Liver (tissue), 8 donors: ENCODE measurements at regions not wholly inside any gene's neighbourhood (a gene's known extent, or its start where the extent isn't known, plus 50 kb on each side); places are given as distances from the start of the nearest gene placed in this dataset.

Experiments
- DNase-seq: peaks from one replicate; pipeline ENCODE4 v3.0.0-alpha.2; 2017; ENCODE audit warnings: low spot score
- H3K27ac ChIP-seq, 2 donors: one replicate each; pipeline ENCODE4 v1.7.0; 2013; ENCODE audit warnings: inconsistent platforms in 2 of 2, low read length in 2 of 2, control low read depth in 1 of 2, low read depth in 1 of 2, mild to moderate bottlenecking in 1 of 2
- H3K27me3 ChIP-seq, 4 donors: one replicate each; pipeline versions ENCODE4 v1.6.1 to v1.7.0; 2013; ENCODE audit warnings: low read length in 3 of 4, inconsistent platforms in 1 of 4, mild to moderate bottlenecking in 1 of 4, moderate library complexity in 1 of 4; ENCODE audit not compliant: control insufficient read depth in 4 of 4, insufficient read depth in 4 of 4
- H3K36me3 ChIP-seq, 4 donors: one replicate each; pipeline versions ENCODE4 v1.6.1 to v1.7.0; 2013; ENCODE audit warnings: low read length in 3 of 4, mild to moderate bottlenecking in 3 of 4, low read depth in 1 of 4, moderate library complexity in 1 of 4; ENCODE audit not compliant: control insufficient read depth in 4 of 4, insufficient read depth in 3 of 4
- H3K4me1 ChIP-seq, 4 donors: one replicate each; pipeline versions ENCODE4 v1.6.1 to v1.7.0; 2013; ENCODE audit warnings: low read length in 3 of 4, mild to moderate bottlenecking in 3 of 4, moderate library complexity in 1 of 4; ENCODE audit not compliant: control insufficient read depth in 4 of 4, insufficient read depth in 4 of 4
- H3K4me3 ChIP-seq, 3 donors: one replicate each; pipeline versions ENCODE4 v1.6.1 to v1.7.0; 2013; ENCODE audit warnings: low read length in 3 of 3, control low read depth in 1 of 3, low read depth in 1 of 3, mild to moderate bottlenecking in 1 of 3
- H3K9ac ChIP-seq, 2 donors: one replicate each; pipeline ENCODE4 v1.7.0; 2013; ENCODE audit warnings: low read length in 2 of 2, mild to moderate bottlenecking in 2 of 2, moderate library complexity in 2 of 2, control low read depth in 1 of 2, low read depth in 1 of 2
- H3K9me3 ChIP-seq, 4 donors: one replicate each; pipeline versions ENCODE4 v1.6.1 to v1.7.0; 2013; ENCODE audit warnings: low read length in 3 of 4; ENCODE audit not compliant: control insufficient read depth in 4 of 4
- EGR1 ChIP-seq, 2 donors: IDR thresholded peaks; 2 replicates each; pipeline ENCODE4 v1.6.1; 2016 to 2018; ENCODE audit warnings: antibody characterized with exemption in 2 of 2, low read depth in 2 of 2
- FOXA1 ChIP-seq: IDR thresholded peaks from 2 replicates; pipeline ENCODE4 v1.6.1; 2016; ENCODE audit warnings: antibody characterized with exemption
- FOXA2 ChIP-seq: IDR thresholded peaks from 2 replicates; pipeline ENCODE4 v1.6.1; 2016; ENCODE audit warnings: antibody characterized with exemption
- GABPA ChIP-seq, 2 donors: IDR thresholded peaks in 1 of 2; conservative IDR thresholded peaks in 1 of 2; 2 replicates each; pipeline ENCODE4 v1.6.1; 2016; ENCODE audit warnings: antibody characterized with exemption in 2 of 2, mild to moderate bottlenecking in 1 of 2, moderate library complexity in 1 of 2
- HNF4A ChIP-seq, 2 donors: conservative IDR thresholded peaks; 2 replicates each; pipeline ENCODE4 v1.6.1; 2016; ENCODE audit warnings: antibody characterized with exemption in 2 of 2, mild to moderate bottlenecking in 2 of 2
- HNF4G ChIP-seq: IDR thresholded peaks from 2 replicates; pipeline ENCODE4 v1.6.1; 2016; ENCODE audit warnings: antibody characterized with exemption
- JUND ChIP-seq, 2 donors: IDR thresholded peaks; 2 replicates each; pipeline ENCODE4 v1.6.1; 2016; ENCODE audit warnings: antibody characterized with exemption in 2 of 2
- NR2F2 ChIP-seq: IDR thresholded peaks from 2 replicates; pipeline ENCODE4 v1.6.1; 2016; ENCODE audit warnings: antibody characterized with exemption
- RAD21 ChIP-seq, 2 donors: IDR thresholded peaks; 2 replicates each; pipeline ENCODE4 v1.6.1; 2016; ENCODE audit warnings: antibody characterized with exemption in 2 of 2, mild to moderate bottlenecking in 2 of 2
- RXRA ChIP-seq, 2 donors: IDR thresholded peaks; 2 replicates each; pipeline ENCODE4 v1.6.1; 2017 to 2018; ENCODE audit warnings: antibody characterized with exemption in 2 of 2, mild to moderate bottlenecking in 1 of 2
- SP1 ChIP-seq: IDR thresholded peaks from 2 replicates; pipeline ENCODE4 v1.6.1; 2018; ENCODE audit warnings: antibody characterized with exemption, mild to moderate bottlenecking
- TAF1 ChIP-seq: conservative IDR thresholded peaks from 2 replicates; pipeline ENCODE4 v1.6.1; 2016; ENCODE audit warnings: antibody characterized with exemption, mild to moderate bottlenecking
- YY1 ChIP-seq: IDR thresholded peaks from 2 replicates; pipeline ENCODE4 v1.6.1; 2016; ENCODE audit warnings: antibody characterized with exemption, mild to moderate bottlenecking
- WGBS: extraction: QIAGEN DNeasy Blood & Tissue Kit; methylation state at CpG from one replicate; pipeline ENCODE4 v1.1.7; 2013; 5-methylcytosine and 5-hydroxymethylcytosine counted together
- TF ChIP-seq, protein P1 (sequence below): fragments of 150-350 bp; IDR thresholded peaks from 2 replicates; pipeline ENCODE4 v1.5.1; 2017; ENCODE audit warnings: improper control_type of control experiment, low read depth, low read length; ENCODE audit not compliant: missing input control
- TF ChIP-seq, protein P2 (sequence below): IDR thresholded peaks from 2 replicates; pipeline ENCODE4 v1.6.1; 2016; ENCODE audit warnings: antibody characterized with exemption
- TF ChIP-seq, protein P3 (sequence below): IDR thresholded peaks from 2 replicates; pipeline ENCODE4 v1.6.1; 2016; ENCODE audit warnings: antibody characterized with exemption, mild to moderate bottlenecking
- donor health status: healthy.
- donor health status: healthy.
- donor health status: healthy.
- donor health status: healthy.
- donor health status: healthy.

DNA sequence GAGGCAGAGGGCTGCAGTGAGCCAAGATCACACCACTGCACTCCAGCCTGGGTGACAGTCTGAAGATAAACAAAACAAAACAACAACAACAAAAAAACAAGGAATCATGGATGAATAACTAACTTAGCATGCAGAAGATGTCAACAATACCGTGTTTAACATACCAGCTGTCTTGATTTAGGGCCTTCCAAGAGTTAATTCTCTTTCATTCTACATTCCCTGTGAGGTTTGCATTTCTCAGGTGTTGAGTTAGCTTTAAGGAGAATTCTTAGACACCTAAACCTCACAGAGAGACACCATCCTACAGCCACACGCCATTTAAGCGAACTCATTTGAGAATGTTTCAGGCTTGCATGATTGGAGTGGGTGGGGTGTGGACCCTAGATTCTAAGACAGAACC lies 363.1 kb upstream of the RUNX1 start:
- H3K27ac ChIP-seq: no peak overlapping the region
- 96% methylated on average over 3 of the region's 3 CpGs for WGBS
- H3K4me1 ChIP-seq: peaks cover 0 to 2% (median 0%) of the 10 kb centered on the region in 4 donors
- no peaks in the 10 kb centered on the region for H3K9me3 ChIP-seq
- H3K36me3 ChIP-seq: no peaks in the 10 kb centered on the region
- H3K4me3 ChIP-seq: no peak overlapping the region
- H3K9ac ChIP-seq: no peak overlapping the region
- TF ChIP-seq JUND (IDR thresholded peaks at IDR 0.05) (no peak), EGR1 (IDR thresholded peaks at IDR 0.05; ENCODE audit: low read depth in 2 of 2) (no peak), GABPA (IDR thresholded peaks at IDR 0.05 in 1 of 2, conservative IDR thresholded peaks at IDR 0.05 in 1 of 2) (no peak), FOXA2 (no peak), NR2F2 (no peak), HNF4A (conservative IDR thresholded peaks at IDR 0.05) (no peak), TAF1 (no peak), RXRA (IDR thresholded peaks at IDR 0.05) (no peak), HNF4G (no peak), FOXA1 (no peak), RAD21 (IDR thresholded peaks at IDR 0.05) (no peak), YY1 (no peak)
- TF ChIP-seq, protein P1, sequence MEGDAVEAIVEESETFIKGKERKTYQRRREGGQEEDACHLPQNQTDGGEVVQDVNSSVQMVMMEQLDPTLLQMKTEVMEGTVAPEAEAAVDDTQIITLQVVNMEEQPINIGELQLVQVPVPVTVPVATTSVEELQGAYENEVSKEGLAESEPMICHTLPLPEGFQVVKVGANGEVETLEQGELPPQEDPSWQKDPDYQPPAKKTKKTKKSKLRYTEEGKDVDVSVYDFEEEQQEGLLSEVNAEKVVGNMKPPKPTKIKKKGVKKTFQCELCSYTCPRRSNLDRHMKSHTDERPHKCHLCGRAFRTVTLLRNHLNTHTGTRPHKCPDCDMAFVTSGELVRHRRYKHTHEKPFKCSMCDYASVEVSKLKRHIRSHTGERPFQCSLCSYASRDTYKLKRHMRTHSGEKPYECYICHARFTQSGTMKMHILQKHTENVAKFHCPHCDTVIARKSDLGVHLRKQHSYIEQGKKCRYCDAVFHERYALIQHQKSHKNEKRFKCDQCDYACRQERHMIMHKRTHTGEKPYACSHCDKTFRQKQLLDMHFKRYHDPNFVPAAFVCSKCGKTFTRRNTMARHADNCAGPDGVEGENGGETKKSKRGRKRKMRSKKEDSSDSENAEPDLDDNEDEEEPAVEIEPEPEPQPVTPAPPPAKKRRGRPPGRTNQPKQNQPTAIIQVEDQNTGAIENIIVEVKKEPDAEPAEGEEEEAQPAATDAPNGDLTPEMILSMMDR: no peak
- TF ChIP-seq, protein P2, sequence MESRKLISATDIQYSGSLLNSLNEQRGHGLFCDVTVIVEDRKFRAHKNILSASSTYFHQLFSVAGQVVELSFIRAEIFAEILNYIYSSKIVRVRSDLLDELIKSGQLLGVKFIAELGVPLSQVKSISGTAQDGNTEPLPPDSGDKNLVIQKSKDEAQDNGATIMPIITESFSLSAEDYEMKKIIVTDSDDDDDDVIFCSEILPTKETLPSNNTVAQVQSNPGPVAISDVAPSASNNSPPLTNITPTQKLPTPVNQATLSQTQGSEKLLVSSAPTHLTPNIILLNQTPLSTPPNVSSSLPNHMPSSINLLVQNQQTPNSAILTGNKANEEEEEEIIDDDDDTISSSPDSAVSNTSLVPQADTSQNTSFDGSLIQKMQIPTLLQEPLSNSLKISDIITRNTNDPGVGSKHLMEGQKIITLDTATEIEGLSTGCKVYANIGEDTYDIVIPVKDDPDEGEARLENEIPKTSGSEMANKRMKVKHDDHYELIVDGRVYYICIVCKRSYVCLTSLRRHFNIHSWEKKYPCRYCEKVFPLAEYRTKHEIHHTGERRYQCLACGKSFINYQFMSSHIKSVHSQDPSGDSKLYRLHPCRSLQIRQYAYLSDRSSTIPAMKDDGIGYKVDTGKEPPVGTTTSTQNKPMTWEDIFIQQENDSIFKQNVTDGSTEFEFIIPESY: no peak
- TF ChIP-seq, protein P3, sequence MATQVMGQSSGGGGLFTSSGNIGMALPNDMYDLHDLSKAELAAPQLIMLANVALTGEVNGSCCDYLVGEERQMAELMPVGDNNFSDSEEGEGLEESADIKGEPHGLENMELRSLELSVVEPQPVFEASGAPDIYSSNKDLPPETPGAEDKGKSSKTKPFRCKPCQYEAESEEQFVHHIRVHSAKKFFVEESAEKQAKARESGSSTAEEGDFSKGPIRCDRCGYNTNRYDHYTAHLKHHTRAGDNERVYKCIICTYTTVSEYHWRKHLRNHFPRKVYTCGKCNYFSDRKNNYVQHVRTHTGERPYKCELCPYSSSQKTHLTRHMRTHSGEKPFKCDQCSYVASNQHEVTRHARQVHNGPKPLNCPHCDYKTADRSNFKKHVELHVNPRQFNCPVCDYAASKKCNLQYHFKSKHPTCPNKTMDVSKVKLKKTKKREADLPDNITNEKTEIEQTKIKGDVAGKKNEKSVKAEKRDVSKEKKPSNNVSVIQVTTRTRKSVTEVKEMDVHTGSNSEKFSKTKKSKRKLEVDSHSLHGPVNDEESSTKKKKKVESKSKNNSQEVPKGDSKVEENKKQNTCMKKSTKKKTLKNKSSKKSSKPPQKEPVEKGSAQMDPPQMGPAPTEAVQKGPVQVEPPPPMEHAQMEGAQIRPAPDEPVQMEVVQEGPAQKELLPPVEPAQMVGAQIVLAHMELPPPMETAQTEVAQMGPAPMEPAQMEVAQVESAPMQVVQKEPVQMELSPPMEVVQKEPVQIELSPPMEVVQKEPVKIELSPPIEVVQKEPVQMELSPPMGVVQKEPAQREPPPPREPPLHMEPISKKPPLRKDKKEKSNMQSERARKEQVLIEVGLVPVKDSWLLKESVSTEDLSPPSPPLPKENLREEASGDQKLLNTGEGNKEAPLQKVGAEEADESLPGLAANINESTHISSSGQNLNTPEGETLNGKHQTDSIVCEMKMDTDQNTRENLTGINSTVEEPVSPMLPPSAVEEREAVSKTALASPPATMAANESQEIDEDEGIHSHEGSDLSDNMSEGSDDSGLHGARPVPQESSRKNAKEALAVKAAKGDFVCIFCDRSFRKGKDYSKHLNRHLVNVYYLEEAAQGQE: no peak
- DNase-seq: no peak
- peaks cover 0 to 10% (median 2%) of the 10 kb centered on the region in 4 donors for H3K27me3 ChIP-seq

DNA sequence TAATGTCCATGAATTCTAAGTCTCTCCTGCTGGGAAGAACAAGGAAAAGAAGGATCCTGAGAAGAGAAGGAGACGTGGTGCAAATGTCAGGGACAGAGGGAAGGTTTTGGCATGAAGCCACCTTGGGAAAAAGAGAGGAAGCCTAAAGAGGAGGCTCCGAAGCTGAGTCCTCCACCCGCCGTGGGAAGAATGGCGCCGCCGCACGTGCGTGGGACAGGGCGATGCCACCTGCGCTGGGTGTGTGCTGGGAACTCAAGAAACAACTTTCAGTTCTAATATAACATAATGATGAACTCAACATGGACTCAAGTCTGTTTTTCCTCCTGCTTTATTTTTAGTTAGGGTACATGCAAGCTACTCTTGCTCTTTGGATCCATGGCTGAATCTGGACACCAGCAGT lies 362.3 kb upstream of the RUNX1 start:
- TF ChIP-seq, protein P1: no peak
- no peak for TF ChIP-seq SP1
- no peak for DNase-seq
- Histone ChIP-seq H3K4me3 (no peak overlapping the region), H3K9ac (no peak overlapping the region), H3K36me3 (no peaks in the 10 kb centered on the region), H3K4me1 (peaks cover 0 to 2% (median 0%) of the 10 kb centered on the region in 4 donors), H3K27me3 (peaks cover 0 to 10% (median 3%) of the 10 kb centered on the region in 4 donors), H3K27ac (no peak overlapping the region), H3K9me3 (no peaks in the 10 kb centered on the region)
- 95% methylated on average over 11 of the region's 11 CpGs for WGBS
